Hypothalamus (tissue), 51 donors: ENCODE measurements at regions not wholly inside any gene's neighbourhood (a gene's known extent, or its start where the extent isn't known, plus 50 kb on each side); places are given as distances from the start of the nearest gene placed in this dataset.

ENCODE experiments used
- DNase-seq, 51 donors: peaks; one replicate each; lab custom pipeline; 2025; lab: John Stamatoyannopoulos, UW

- no peak for DNase-seq
These were observed 1454.7 kb upstream of the IGFBP7 start for GRCh38 chr4:58564695-58565475.

GRCh38 chr4:58561170-58561569 is 1451.0 kb upstream of the IGFBP7 start:
- DNase-seq = no peak

- DNase-seq = no peak
These were observed 1450.6 kb upstream of the IGFBP7 start for GRCh38 chr4:58560736-58561135.

- DNase-seq = no peak
These were observed 1443.5 kb upstream of the IGFBP7 start for GRCh38 chr4:58553679-58554078.

GRCh38 chr4:58553031-58553430 is 1442.8 kb upstream of the IGFBP7 start:
- no peak for DNase-seq

DNA sequence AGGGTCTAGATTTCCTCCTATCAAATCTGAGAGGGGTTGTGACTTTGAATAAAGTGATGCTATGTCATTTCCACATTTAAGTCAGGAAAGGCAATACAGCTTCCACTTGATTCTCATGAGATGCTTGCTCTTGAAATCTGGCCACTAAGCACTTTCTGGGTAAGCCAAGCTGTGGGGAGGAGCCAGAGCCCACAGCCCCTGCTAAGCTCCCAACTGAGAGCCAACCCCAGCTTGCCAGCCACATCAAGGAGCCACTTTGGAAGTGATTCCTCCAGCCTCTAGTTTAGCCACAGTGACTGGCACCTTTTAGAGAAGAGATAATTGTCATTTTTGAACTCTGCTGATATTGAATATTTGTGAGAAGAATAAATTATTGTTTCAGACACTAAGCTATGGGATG is 1441.5 kb upstream of the IGFBP7 start:
- no peak for DNase-seq

DNA sequence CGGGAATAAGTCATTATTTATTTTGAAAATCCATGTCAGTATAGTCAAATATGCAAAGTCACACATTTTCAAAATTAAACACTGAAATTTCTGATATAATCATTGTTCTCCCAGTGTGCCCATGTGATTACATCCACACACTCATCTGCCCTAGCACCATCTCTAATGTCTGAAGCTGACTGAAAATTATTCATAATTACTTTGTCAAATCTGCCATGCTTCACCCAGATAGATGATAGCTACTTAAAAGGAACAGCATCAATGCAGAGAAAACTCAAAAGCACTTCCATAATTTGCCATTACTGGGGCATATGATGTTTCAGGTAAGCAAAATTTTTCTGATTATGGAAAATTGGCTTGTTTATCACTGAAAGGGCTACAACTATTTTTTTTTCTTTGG is 1433.3 kb upstream of the IGFBP7 start:
- DNase-seq = no peak

DNA sequence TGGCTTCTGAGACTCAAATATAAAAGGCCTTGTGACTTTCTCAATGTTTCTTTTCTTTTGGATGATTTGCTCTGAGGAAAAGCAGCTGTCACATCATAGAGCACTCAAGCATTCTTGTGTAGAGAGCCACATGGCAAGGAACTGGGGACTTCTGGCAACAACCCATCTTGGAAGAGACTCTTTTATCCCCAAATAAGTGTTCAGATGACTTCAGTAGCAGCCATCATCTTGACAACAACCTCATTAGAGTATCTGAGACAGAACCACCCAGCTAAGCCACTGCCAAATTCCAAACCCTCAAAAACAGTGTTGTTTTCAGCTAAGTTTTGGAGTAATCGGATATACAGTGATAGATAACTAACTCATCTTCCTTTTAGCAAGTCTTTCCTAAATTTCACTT is 1431.7 kb upstream of the IGFBP7 start:
- no peak for DNase-seq

GRCh38 chr4:58522765-58523382 is 1412.7 kb upstream of the IGFBP7 start:
- DNase-seq = no peak

DNA sequence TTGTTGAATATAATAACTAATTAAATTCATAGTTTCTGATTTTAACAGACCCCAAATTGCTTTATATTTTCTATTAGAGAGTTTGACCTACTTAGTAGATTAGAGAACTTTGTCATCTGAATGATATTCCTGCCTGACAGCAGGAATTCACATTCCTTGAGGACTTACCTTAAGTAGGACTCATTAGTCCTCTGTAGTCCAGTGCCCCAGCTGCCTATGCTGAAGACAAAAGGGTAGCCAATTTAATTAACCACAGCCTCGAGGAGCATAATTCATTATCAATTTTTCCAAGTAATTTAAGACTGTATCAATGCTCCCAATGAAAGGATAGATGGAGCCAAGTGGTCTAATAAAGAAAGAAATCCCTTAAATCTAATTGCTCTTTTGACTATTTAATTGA is 1405.0 kb upstream of the IGFBP7 start:
- DNase-seq = no peak

DNA sequence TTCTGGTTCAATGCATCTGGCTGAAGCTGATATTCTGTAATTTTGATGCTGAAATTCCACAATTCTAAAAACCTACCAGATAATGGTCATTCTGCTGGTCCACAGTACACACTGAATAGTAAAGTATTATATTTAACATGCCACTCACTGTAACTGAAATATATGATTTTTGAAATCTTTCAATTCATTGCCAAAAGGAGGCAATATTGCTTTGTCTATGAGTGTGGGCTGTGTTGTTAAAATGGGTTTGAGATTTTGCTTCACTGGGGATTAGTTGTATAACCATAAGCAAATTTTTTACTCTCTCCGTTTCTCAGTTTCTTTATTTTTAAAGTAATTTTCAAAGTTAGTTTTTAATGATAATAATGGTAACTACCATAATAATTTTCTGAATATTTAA is 1404.1 kb upstream of the IGFBP7 start:
- DNase-seq = no peak

DNA sequence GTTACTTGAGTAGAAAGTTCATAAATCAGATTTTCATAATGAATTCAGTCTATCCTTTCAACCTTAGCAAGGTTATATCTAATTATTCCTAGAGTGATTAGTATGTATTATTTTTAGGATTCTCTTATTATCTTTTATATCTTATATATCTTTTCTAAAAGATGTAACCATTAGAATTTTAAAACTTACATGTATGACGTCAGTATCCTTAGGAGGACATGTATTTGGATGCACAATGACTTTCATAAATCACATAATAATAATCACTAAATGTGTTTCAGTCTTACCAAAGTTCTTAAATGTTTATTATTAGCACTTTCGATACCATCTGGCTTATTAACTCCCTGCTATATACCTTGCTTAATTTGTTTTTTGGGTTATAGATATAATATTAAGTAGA is 1400.5 kb upstream of the IGFBP7 start:
- no peak for DNase-seq

DNA sequence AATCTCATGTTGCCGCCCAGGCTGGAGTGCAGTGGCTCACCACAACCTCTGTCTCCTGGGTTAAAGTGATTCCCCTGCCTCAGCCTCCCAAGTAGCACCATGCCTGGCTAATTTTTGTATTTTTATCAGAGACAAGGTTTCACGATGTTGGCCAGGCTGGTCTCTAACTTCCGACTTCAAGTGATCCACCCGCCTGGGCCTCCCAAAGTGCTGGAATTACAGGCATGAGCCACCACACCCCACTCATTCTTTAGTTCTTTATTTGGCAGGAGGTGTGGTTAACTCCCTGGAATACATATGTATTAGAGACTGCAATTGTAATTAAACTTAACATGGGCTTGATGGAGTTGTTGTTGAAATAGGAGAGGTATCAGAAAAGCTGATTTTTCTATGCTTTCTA is 1396.9 kb upstream of the IGFBP7 start:
- DNase-seq = no peak

- DNase-seq = no peak
These were observed 1392.7 kb upstream of the IGFBP7 start for GRCh38 chr4:58502839-58503238.

DNA sequence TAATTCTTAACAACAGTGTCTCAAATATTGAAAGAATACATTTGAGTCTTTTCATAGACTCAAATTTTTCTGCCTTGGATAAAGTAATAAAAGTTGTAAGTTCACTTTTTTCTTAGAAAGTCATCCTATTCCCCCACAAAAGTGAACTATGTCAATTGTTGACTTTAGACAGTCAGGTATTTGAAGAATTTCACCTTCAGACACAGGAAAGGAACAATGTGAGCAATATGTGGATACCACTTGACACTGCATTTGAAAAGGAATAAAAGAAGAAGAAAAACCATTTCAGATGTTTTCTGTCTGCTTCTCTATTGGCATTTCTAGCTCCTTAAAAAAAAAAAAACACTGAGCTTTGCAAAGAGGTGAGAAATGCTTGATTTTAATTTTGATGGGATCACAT is 1389.0 kb upstream of the IGFBP7 start:
- DNase-seq = no peak

DNA sequence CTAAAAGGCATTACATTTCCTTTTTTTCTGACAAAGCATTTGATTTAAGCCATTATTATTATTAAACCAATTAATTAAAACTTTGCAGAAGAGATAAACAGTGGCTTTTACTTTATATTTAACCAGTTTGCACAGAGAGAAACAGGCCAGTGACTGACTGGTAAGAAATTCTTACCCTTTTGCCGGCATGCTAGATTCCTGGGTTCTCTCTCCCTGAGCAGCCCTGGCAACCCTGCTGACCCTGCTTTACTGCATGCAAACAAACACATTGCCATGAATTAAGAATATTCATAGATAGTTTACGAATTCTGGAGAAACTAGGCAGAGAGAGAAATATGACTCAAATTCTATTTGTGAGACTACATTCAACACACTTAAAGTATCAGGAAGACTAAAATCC is 1381.4 kb upstream of the IGFBP7 start:
- DNase-seq = no peak

DNA sequence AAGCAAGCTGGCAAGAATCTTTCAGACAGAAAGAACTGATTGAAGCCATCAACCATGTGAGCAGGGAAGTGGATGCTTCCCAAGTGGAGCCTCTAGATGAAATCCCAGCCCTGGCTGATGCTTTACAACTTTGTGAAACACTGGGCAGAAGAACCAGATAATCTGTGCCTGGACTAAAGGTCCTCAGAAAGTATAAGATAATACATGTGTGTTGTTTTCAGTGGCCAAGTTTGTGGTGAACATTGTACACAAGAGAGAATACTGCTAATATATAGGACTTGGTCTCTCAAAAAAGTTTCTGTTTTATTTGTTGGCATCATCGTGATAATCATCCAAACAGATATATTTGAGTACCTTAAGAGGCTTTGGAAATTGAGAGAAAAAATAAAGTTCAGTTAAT is 1367.8 kb upstream of the IGFBP7 start:
- DNase-seq = no peak

GRCh38 chr4:58477513-58477912 is 1367.3 kb upstream of the IGFBP7 start:
- DNase-seq = no peak

GRCh38 chr4:58475097-58475496 is 1364.9 kb upstream of the IGFBP7 start:
- DNase-seq = no peak

DNA sequence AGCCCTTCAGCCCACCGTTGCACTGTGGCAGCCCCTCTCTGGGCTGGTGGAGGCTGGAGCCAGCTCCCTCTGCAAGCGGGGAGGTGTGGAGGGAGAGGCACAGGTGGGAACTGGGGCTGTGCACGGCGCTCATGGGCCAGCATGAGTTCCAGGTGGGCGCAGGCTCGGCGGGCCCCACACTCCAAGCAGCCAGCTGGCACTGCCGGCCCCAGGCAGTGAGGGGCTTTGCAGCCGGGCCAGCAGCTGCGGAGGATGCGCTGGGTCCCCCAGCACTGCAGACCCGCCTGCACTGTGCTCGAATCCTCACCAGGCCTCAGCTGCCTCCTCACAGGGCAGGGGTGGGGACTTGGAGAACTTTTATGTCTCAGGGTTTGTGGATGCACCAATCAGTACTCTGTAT is 1354.8 kb upstream of the IGFBP7 start:
- no peak for DNase-seq

DNA sequence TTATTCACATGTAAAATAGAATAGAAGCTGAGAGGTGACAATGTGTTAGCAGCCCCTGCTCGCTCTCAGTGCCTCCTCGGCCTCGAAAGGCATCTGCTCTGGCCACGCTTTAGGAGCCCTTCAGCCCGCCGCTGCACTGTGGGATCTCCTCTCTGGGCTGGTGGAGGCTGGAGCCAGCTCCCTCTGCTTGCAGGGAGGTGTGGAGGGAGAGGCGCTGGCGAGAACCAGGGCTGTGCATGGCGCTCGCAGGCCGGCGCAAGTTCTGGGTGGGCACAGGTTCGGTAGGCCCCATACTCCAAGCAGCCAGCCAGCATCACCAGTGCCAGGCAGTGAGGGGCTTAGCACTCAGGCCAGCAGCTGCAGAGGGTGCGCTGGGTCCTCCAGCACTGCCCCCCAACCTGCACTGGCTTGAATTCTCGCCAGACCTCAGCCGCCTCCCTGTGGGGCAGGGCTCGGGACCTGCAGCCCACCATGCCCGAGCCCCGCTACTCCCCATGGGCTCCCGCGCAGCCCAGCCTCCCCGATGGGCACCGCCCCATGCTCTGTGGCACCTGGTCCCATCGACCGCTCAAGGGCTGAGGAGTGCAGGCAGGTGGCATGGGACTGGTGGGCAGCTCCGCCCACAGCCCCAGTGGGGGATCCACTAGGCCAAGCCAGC is 1346.7 kb upstream of the IGFBP7 start:
- DNase-seq = no peak

- no peak for DNase-seq
These were observed 1343.8 kb upstream of the IGFBP7 start for GRCh38 chr4:58453956-58454355.
